ENCODE measurements at regions not wholly inside any gene's neighbourhood (a gene's known extent, or its start where the extent isn't known, plus 50 kb on each side); places are given as distances from the start of the nearest gene placed in this dataset.

- no peak for TF ChIP-seq ZNF425 (CRISPR knock-in tag; conservative IDR thresholded peaks at IDR 0.05)
Measured at GRCh38 chr12:75969768-75970167, 61.8 kb downstream of the PHLDA1 start (continued).

GRCh38 chr12:75965661-75966060 lies 65.9 kb downstream of the PHLDA1 start:
- no peak for ATAC-seq
- no peaks in the 10 kb centered on the region for H3K9me3 Mint-ChIP-seq

GRCh38 chr12:75964150-75964549 lies 67.4 kb downstream of the PHLDA1 start:
- H3K9me3 Mint-ChIP-seq = no peaks in the 10 kb centered on the region
- ChIA-PET CTCF (no interaction called here), POLR2A (no interaction called here)
- H3K4me1 Mint-ChIP-seq = peaks cover 49% of the 10 kb centered on the region
- no peak overlapping the region; the same call in 1 of the 2 replicates for H3K27ac Mint-ChIP-seq
- no peaks in the 10 kb centered on the region for H3K36me3 Mint-ChIP-seq
- no peak for TF ChIP-seq CREM (CRISPR knock-in tag; IDR thresholded peaks at IDR 0.05)
- no peak for TF ChIP-seq ZNF219 (CRISPR knock-in tag; IDR thresholded peaks at IDR 0.05; ENCODE audit: borderline replicate concordance)
- no peak for TF ChIP-seq FOXP4 (CRISPR knock-in tag; IDR thresholded peaks at IDR 0.05)
- no peak for TF ChIP-seq PRRX2 (CRISPR knock-in tag; IDR thresholded peaks at IDR 0.05)
- no peak for TF ChIP-seq JAZF1 (CRISPR knock-in tag; IDR thresholded peaks at IDR 0.05)
- TF ChIP-seq ATF3 (CRISPR knock-in tag; conservative IDR thresholded peaks at IDR 0.05) = no peak
- TF ChIP-seq CTCF (IDR thresholded peaks at IDR 0.05) = no peak
- TF ChIP-seq RORB (CRISPR knock-in tag; IDR thresholded peaks at IDR 0.05) = no peak
- TF ChIP-seq ZNF512 (CRISPR knock-in tag; IDR thresholded peaks at IDR 0.05; ENCODE audit: borderline replicate concordance) = no peak
- no peak for TF ChIP-seq ZNF423 (CRISPR knock-in tag; IDR thresholded peaks at IDR 0.05)
- TF ChIP-seq ZNF232 (CRISPR knock-in tag; IDR thresholded peaks at IDR 0.05) = no peak
- H3K4me3 Mint-ChIP-seq = no peak overlapping the region
- ATAC-seq (no peak), DNase-seq (ENCODE audit: low spot score) (no peak)
- no peaks in the 10 kb centered on the region for H3K27me3 Mint-ChIP-seq (ENCODE audit: low read depth)

More at GRCh38 chr12:75965661-75966060, 65.9 kb downstream of the PHLDA1 start:
- DNase-seq (ENCODE audit: low spot score) = no peak
- Mint-ChIP-seq H3K27me3 (ENCODE audit: low read depth) (no peaks in the 10 kb centered on the region), H3K4me3 (no peak overlapping the region), H3K27ac (no peak overlapping the region), H3K36me3 (no peaks in the 10 kb centered on the region), H3K4me1 (peaks cover 50% of the 10 kb centered on the region)
- TF ChIP-seq ZNF425 (CRISPR knock-in tag; conservative IDR thresholded peaks at IDR 0.05) (no peak), NR1H2 (CRISPR knock-in tag; IDR thresholded peaks at IDR 0.05) (no peak), RORB (CRISPR knock-in tag; IDR thresholded peaks at IDR 0.05) (no peak), ZNF219 (CRISPR knock-in tag; IDR thresholded peaks at IDR 0.05; ENCODE audit: borderline replicate concordance) (no peak), CREB1 (CRISPR knock-in tag; IDR thresholded peaks at IDR 0.05) (no peak)
- CTCF ChIA-PET = no interaction called here
- POLR2A ChIA-PET = no interaction called here

Measured in WTC11 (cell line).